ENCODE measurements at regions not wholly inside any gene's neighbourhood (a gene's known extent, or its start where the extent isn't known, plus 50 kb on each side); places are given as distances from the start of the nearest gene placed in this dataset.
"Not testable (repeated sequence)": the region's sequence is repeated elsewhere in the genome, so short reads cannot be mapped to it uniquely, and the experiment has no call there.

DNA sequence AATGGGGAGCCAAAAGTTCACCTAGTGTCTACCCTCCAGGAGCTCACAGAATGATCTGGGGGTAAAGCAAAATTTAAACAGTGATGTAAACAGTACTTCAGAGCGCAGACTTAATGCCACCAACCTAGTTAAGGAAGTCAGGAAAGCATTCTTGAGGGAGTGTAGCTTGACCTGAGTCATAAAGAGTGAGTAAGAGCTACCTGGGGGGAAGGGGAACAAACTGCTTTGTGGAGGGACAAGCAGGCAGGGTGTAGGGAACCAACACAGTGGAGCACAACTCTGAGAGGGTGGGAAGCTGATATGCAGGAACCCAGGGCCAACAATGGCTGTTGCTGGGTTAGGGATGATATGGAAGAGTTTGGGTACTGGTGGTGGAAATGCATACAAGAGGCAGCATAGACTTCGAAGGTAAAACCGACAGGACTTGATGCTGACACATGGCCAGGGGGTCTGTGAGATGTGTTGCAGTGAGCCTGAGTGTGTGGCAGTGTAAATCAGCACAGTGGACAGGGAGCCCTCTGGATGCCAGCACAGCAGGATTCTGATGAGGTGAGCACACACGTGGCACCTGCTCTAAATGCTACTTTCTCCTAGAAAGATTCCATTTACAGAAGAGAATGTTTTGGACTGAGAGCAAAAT, 58.3 kb upstream of the CYP2D6 start:
- no peaks in the 10 kb centered on the region for H3K27me3 ChIP-seq (ENCODE audit: control insufficient read depth in 3 of 3, insufficient read depth in 3 of 3, low read length in 3 of 3)
- no peaks in the 10 kb centered on the region for H3K36me3 ChIP-seq (ENCODE audit: control insufficient read depth in 3 of 3, insufficient read depth in 2 of 3, low read depth in 1 of 3, low read length in 3 of 3)
- H3K9me3 ChIP-seq (ENCODE audit: control insufficient read depth in 2 of 2, insufficient read depth in 1 of 2, low read depth in 1 of 2, low read length in 1 of 2): no peaks in the 10 kb centered on the region
- no peak overlapping the region for H3K4me3 ChIP-seq (ENCODE audit: low read depth in 1 of 3, low read length in 3 of 3)
- 59 to 74% (median 68%) methylated on average over 4 of the region's 4 CpGs for WGBS, 3 donors
- H3K4me1 ChIP-seq (ENCODE audit: control insufficient read depth in 3 of 3, insufficient read depth in 2 of 3, low read depth in 1 of 3, low read length in 2 of 3): peaks cover 5 to 13% (median 8%) of the 10 kb centered on the region in 3 donors
- H3K27ac ChIP-seq (ENCODE audit: low read depth in 1 of 3, low read length in 2 of 3): peak overlapping the region in 2 of 3 donors; percentile 18 to 22
- no peak for FAIRE-seq
- peak; percentile 56 to 75 for DNase-seq

DNA sequence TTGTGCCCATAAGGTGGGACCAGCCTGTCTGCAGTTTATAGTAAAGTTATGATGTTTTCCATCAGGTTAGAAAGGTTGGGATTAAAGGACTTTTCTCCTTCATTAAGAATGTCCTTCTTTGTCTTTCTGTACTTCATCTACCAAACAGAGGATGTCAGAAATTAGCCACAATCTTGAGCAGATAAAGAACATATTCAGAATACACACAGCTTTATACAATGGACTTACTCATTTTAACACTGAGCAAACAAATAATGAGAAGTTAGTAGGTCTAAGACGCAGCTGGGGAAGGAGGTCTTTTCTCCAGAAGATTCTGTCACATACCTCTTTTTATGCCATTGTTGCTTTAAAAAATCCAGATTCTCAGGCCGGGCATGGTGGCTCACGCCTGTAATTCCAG, 57.0 kb upstream of the CYP2D6 start:
- no peak overlapping the region for H3K27ac ChIP-seq (ENCODE audit: low read depth in 1 of 3, low read length in 2 of 3)
- H3K27me3 ChIP-seq (ENCODE audit: control insufficient read depth in 3 of 3, insufficient read depth in 3 of 3, low read length in 3 of 3): no peaks in the 10 kb centered on the region
- no peaks in the 10 kb centered on the region for H3K9me3 ChIP-seq (ENCODE audit: control insufficient read depth in 2 of 2, insufficient read depth in 1 of 2, low read depth in 1 of 2, low read length in 1 of 2)
- H3K36me3 ChIP-seq (ENCODE audit: control insufficient read depth in 3 of 3, insufficient read depth in 2 of 3, low read depth in 1 of 3, low read length in 3 of 3): no peaks in the 10 kb centered on the region
- H3K4me3 ChIP-seq (ENCODE audit: low read depth in 1 of 3, low read length in 3 of 3): no peak overlapping the region
- DNase-seq (no peak), FAIRE-seq (no peak)
- peaks cover 5 to 24% (median 13%) of the 10 kb centered on the region in 3 donors for H3K4me1 ChIP-seq (ENCODE audit: control insufficient read depth in 3 of 3, insufficient read depth in 2 of 3, low read depth in 1 of 3, low read length in 2 of 3)
- 86 to 93% (median 89%) methylated on average over 3 of the region's 3 CpGs for WGBS, 3 donors

DNA sequence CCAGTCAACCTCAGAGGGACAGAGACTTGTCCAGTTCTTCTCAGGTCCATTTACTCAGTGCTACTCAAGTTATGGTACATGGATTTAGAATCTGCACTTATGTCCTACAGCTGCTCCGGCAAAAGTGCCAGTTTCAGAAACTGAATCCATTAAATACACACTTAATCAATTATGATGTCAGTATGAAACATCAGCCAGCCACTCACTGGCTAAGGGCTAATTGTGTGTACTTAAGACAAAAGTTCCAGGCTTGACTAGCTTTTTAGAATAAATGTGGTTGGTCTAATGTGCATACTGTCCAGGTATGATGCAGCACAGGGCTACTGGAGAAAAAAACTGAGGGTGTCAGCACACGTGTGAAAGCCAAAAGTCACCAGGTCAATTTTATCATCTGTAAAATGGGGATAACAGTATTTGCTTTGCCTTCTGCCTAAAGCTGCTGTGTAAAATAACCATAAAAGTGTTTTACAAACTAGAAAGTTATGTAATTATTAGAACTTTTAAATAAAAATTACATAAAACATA, 55.4 kb upstream of the CYP2D6 start:
- Histone ChIP-seq H3K27me3 (ENCODE audit: control insufficient read depth in 3 of 3, insufficient read depth in 3 of 3, low read length in 3 of 3) (no peaks in the 10 kb centered on the region), H3K36me3 (ENCODE audit: control insufficient read depth in 3 of 3, insufficient read depth in 2 of 3, low read depth in 1 of 3, low read length in 3 of 3) (no peaks in the 10 kb centered on the region), H3K9me3 (ENCODE audit: control insufficient read depth in 2 of 2, insufficient read depth in 1 of 2, low read depth in 1 of 2, low read length in 1 of 2) (no peaks in the 10 kb centered on the region), H3K27ac (ENCODE audit: low read depth in 1 of 3, low read length in 2 of 3) (no peak overlapping the region), H3K4me1 (ENCODE audit: control insufficient read depth in 3 of 3, insufficient read depth in 2 of 3, low read depth in 1 of 3, low read length in 2 of 3) (peaks cover 11 to 40% (median 12%) of the 10 kb centered on the region in 3 donors), H3K4me3 (ENCODE audit: low read depth in 1 of 3, low read length in 3 of 3) (no peak overlapping the region)
- FAIRE-seq: no peak
- WGBS, 3 donors: 64 to 66% (median 65%) methylated on average over 2 of the region's 2 CpGs
- DNase-seq: no peak

DNA sequence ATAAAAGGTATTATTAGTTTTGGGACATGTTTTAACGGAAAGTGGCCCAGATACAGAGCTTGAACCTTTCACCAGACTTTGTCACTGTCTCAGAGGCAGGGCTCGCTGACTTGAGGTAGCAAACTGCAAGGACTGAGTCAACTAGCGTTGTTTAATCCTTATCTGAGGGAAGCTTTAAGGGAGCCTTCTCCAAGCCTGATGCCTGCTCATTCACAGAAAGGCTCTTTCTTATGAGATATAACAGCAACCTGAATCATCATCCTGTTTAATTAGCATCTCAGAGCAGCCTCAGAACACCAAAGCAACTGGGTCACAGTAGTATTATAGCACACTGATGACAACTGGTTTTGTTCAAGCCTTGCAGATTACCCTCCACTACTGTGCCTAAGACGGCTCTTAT, 54.2 kb upstream of the CYP2D6 start:
- H3K27me3 ChIP-seq (ENCODE audit: control insufficient read depth in 3 of 3, insufficient read depth in 3 of 3, low read length in 3 of 3): no peaks in the 10 kb centered on the region
- DNase-seq: peak in 1 of 2 donors; percentile 49
- H3K4me1 ChIP-seq (ENCODE audit: control insufficient read depth in 3 of 3, insufficient read depth in 2 of 3, low read depth in 1 of 3, low read length in 2 of 3): peaks cover 12 to 51% (median 17%) of the 10 kb centered on the region in 3 donors
- no peak for FAIRE-seq
- no peak overlapping the region for H3K4me3 ChIP-seq (ENCODE audit: low read depth in 1 of 3, low read length in 3 of 3)
- 34 to 81% (median 58%) methylated on average over 4 of the region's 4 CpGs for WGBS, 3 donors
- no peak overlapping the region for H3K27ac ChIP-seq (ENCODE audit: low read depth in 1 of 3, low read length in 2 of 3)
- peaks cover 0 to under 1% (median 0%) of the 10 kb centered on the region in 3 donors for H3K36me3 ChIP-seq (ENCODE audit: control insufficient read depth in 3 of 3, insufficient read depth in 2 of 3, low read depth in 1 of 3, low read length in 3 of 3)
- no peaks in the 10 kb centered on the region for H3K9me3 ChIP-seq (ENCODE audit: control insufficient read depth in 2 of 2, insufficient read depth in 1 of 2, low read depth in 1 of 2, low read length in 1 of 2)

DNA sequence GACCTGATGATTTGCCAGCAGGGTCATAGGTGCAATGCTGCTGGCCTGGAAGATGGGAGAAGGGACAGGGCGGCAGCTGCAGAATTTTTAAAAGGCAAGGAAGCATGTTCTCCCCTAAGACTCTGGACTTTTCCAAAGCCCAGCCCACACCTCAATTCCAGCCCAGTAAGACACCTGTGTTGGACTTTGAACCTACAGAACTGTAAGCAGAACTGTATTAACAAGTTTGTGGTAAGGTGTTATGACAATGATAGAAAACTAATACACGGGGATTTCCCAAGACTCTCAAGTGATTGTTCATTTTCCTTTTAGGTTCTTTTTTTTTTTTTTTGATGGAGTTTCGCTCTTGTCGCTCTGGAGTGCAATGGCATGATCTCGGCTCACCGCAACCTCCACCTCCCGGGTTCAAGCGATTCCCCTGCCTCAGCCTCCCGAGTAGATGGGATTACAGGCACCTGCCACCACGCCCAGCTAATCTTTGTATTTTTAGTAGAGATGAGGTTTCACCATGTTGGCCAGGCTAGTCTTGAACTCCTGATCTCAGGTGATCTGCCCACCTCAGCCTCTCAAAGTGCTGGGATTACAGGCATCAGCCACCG, 53.0 kb upstream of the CYP2D6 start:
- Histone ChIP-seq H3K27ac (ENCODE audit: low read depth in 1 of 3, low read length in 2 of 3) (peak overlapping the region in 2 of 3 donors; percentile 56 to 69), H3K4me1 (ENCODE audit: control insufficient read depth in 3 of 3, insufficient read depth in 2 of 3, low read depth in 1 of 3, low read length in 2 of 3) (peaks cover 12 to 57% (median 22%) of the 10 kb centered on the region in 3 donors)
- H3K36me3 ChIP-seq (ENCODE audit: control insufficient read depth in 3 of 3, insufficient read depth in 2 of 3, low read depth in 1 of 3, low read length in 3 of 3); H3K27me3 ChIP-seq (ENCODE audit: control insufficient read depth in 3 of 3, insufficient read depth in 3 of 3, low read length in 3 of 3); H3K9me3 ChIP-seq (ENCODE audit: control insufficient read depth in 2 of 2, insufficient read depth in 1 of 2, low read depth in 1 of 2, low read length in 1 of 2); H3K4me3 ChIP-seq (ENCODE audit: low read depth in 1 of 3, low read length in 3 of 3); FAIRE-seq: not testable (repeated sequence)
- DNase-seq: peak; percentile 87 to 89
- WGBS, 3 donors: 13 to 62% (median 37%) methylated on average over 11 of the region's 11 CpGs

DNA sequence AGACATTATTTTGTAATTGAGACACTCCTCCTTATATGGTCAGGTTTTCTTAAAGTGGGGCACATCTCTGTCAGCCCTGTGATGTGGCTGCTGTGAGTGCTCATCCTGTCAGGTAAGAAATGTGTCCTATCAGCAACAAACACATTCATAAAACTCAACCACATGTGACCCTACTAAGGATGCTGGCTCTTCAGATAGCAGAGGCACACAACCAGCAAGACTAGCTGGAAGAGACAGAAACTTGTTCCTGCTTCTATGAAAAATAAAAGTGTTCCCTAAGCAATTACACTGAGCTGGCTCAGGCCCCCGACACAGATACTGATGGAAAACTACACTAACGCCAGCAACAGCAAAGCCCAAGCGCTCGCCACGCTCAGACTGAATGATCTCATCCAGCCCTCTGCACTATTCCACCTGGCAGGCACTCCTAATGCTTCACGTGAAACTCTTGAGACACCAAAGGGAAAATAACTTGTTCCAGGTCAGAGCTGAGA, 49.8 kb upstream of the CYP2D6 start:
- no peak overlapping the region for H3K4me3 ChIP-seq (ENCODE audit: low read depth in 1 of 3, low read length in 3 of 3)
- DNase-seq: peak; percentile 42 to 78
- no peaks in the 10 kb centered on the region for H3K27me3 ChIP-seq (ENCODE audit: control insufficient read depth in 3 of 3, insufficient read depth in 3 of 3, low read length in 3 of 3)
- WGBS, 3 donors: 9 to 41% (median 23%) methylated on average over 6 of the region's 6 CpGs
- peaks cover 0 to 15% (median 0%) of the 10 kb centered on the region in 3 donors for H3K36me3 ChIP-seq (ENCODE audit: control insufficient read depth in 3 of 3, insufficient read depth in 2 of 3, low read depth in 1 of 3, low read length in 3 of 3)
- FAIRE-seq: no peak
- peak overlapping the region; percentile 16 to 82 (median 30) for H3K27ac ChIP-seq (ENCODE audit: low read depth in 1 of 3, low read length in 2 of 3)
- no peaks in the 10 kb centered on the region for H3K9me3 ChIP-seq (ENCODE audit: control insufficient read depth in 2 of 2, insufficient read depth in 1 of 2, low read depth in 1 of 2, low read length in 1 of 2)
- peaks cover 12 to 68% (median 22%) of the 10 kb centered on the region in 3 donors for H3K4me1 ChIP-seq (ENCODE audit: control insufficient read depth in 3 of 3, insufficient read depth in 2 of 3, low read depth in 1 of 3, low read length in 2 of 3)
